Large intestine (tissue), 3 donors: ENCODE measurements at regions not wholly inside any gene's neighbourhood (a gene's known extent, or its start where the extent isn't known, plus 50 kb on each side); places are given as distances from the start of the nearest gene placed in this dataset.

Source experiments
- DNase-seq, 2 donors: peaks; one replicate each; pipeline versions ENCODE4 v3.0.0 to v3.0.0-alpha.2; 2013
- H3K27ac ChIP-seq: one replicate; pipeline ENCODE4 v1.5.1; 2013; ENCODE audit warnings: low read length
- H3K27me3 ChIP-seq: 2 replicates; pipeline ENCODE4 v1.6.1; 2013; ENCODE audit warnings: low read length; ENCODE audit not compliant: control insufficient read depth, insufficient read depth
- H3K36me3 ChIP-seq: 2 replicates; pipeline ENCODE4 v1.6.1; 2013; ENCODE audit warnings: low read length; ENCODE audit not compliant: control insufficient read depth, insufficient read depth
- H3K4me1 ChIP-seq: one replicate; pipeline ENCODE4 v1.6.1; 2013; ENCODE audit warnings: low read length; ENCODE audit not compliant: control insufficient read depth, insufficient read depth
- H3K4me3 ChIP-seq: one replicate; pipeline ENCODE4 v1.5.1; 2013; ENCODE audit warnings: low read length
- H3K9me3 ChIP-seq: one replicate; pipeline ENCODE4 v1.6.1; 2013; ENCODE audit warnings: mild to moderate bottlenecking, low read depth, low read length, moderate library complexity; ENCODE audit not compliant: control insufficient read depth
- WGBS: methylation state at CpG from one replicate; pipeline ENCODE4 v1.1.5; 2013; ENCODE audit warnings: low lambda C conversion rate; ENCODE audit not compliant: insufficient coverage; 5-methylcytosine and 5-hydroxymethylcytosine counted together

DNA sequence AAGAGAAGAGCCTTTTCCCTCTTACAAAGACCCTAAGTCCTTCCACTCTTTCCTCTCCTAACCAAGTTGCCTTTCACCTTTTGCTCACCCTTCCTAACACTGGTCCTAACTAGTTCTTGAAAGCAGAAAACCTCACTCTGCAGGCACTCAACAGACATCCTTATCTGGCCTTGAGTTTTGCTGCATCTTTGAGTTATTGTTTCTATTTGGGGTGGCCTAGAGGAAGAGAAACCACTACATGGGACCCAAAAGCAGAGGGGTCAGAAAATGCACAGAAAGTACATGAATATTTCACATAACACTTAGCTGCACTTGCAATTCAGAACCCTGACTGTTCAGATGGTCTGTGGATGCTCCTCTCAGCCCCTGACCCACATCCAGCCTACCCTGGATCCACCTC, 178.3 kb upstream of the SYT6 start:
- no peak overlapping the region for H3K27ac ChIP-seq
- H3K9me3 ChIP-seq: no peaks in the 10 kb centered on the region
- H3K36me3 ChIP-seq: no peaks in the 10 kb centered on the region
- H3K27me3 ChIP-seq: peaks cover 20% of the 10 kb centered on the region
- H3K4me3 ChIP-seq: no peak overlapping the region
- DNase-seq: no peak
- H3K4me1 ChIP-seq: no peaks in the 10 kb centered on the region

GRCh38 chr1:114330451-114330983, 176.8 kb upstream of the SYT6 start:
- WGBS: no CpG with 5 or more reads among the region's 4 CpGs

GRCh38 chr1:114328361-114328904, 174.8 kb upstream of the SYT6 start:
- Histone ChIP-seq H3K27ac (no peak overlapping the region), H3K4me1 (no peaks in the 10 kb centered on the region), H3K4me3 (no peak overlapping the region), H3K27me3 (peaks cover 15% of the 10 kb centered on the region), H3K36me3 (no peaks in the 10 kb centered on the region), H3K9me3 (no peaks in the 10 kb centered on the region)
- DNase-seq: no peak
- WGBS: no CpG with 5 or more reads among the region's 7 CpGs

More at GRCh38 chr1:114330451-114330983, 176.8 kb upstream of the SYT6 start:
- Histone ChIP-seq H3K27ac (no peak overlapping the region), H3K36me3 (no peaks in the 10 kb centered on the region), H3K4me3 (no peak overlapping the region), H3K4me1 (no peaks in the 10 kb centered on the region), H3K9me3 (no peaks in the 10 kb centered on the region), H3K27me3 (peaks cover 20% of the 10 kb centered on the region)
- DNase-seq: no peak

DNA sequence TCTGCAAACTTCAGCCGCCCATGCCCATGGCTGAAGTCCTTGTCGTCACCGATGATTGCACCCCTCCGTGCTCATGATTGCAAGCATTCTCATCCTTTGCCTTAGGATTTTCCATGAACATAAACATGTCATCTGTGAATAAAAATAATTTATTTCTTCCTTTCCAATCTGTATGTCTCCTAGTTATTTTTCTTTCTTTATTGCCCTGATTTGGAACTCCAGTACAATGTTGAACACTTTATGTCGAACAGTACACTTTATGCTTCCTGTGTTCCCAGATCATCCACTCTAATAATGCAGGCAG, 170.9 kb upstream of the SYT6 start:
- WGBS: 83% methylated on average over 4 of the region's 5 CpGs
- Histone ChIP-seq H3K9me3 (no peaks in the 10 kb centered on the region), H3K27me3 (peaks cover 5% of the 10 kb centered on the region), H3K27ac (no peak overlapping the region), H3K4me3 (no peak overlapping the region), H3K36me3 (no peaks in the 10 kb centered on the region), H3K4me1 (no peaks in the 10 kb centered on the region)
- DNase-seq: no peak

GRCh38 chr1:114323959-114324661, 170.4 kb upstream of the SYT6 start:
- peaks cover 5% of the 10 kb centered on the region for H3K27me3 ChIP-seq
- H3K4me1 ChIP-seq: no peaks in the 10 kb centered on the region
- no peaks in the 10 kb centered on the region for H3K36me3 ChIP-seq
- H3K27ac ChIP-seq: no peak overlapping the region
- H3K9me3 ChIP-seq: no peaks in the 10 kb centered on the region
- 82% methylated on average over 2 of the region's 15 CpGs for WGBS
- H3K4me3 ChIP-seq: no peak overlapping the region
- DNase-seq: no peak

DNA sequence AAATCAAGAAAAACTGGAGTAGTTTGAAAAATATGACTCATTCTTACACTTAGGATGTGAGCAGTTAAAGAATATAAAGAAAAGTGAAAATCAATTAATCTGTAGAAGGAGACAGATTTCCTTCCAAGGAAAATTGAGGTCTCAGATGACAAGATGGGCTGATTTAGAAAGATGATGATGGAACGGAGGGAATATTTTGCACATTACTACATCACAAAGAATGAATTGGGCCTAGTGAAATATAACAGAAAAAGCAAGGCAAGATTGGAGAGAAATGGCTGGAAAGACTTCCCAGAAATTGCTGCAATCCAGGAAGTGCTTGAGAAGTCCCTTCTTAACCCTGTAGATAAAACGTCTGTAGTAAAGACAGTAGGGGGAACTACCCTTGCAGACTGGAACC, 169.1 kb upstream of the SYT6 start:
- no peak overlapping the region for H3K4me3 ChIP-seq
- no peaks in the 10 kb centered on the region for H3K27me3 ChIP-seq
- DNase-seq: no peak
- no peak overlapping the region for H3K27ac ChIP-seq
- H3K4me1 ChIP-seq: no peaks in the 10 kb centered on the region
- 80% methylated on average over 2 of the region's 2 CpGs for WGBS
- no peaks in the 10 kb centered on the region for H3K9me3 ChIP-seq
- H3K36me3 ChIP-seq: no peaks in the 10 kb centered on the region

GRCh38 chr1:114322207-114322606, 168.5 kb upstream of the SYT6 start:
- H3K4me1 ChIP-seq: no peaks in the 10 kb centered on the region
- H3K9me3 ChIP-seq: no peaks in the 10 kb centered on the region
- WGBS: no CpG with 5 or more reads among the region's 3 CpGs
- no peak for DNase-seq
- no peaks in the 10 kb centered on the region for H3K27me3 ChIP-seq
- no peak overlapping the region for H3K4me3 ChIP-seq
- no peaks in the 10 kb centered on the region for H3K36me3 ChIP-seq
- no peak overlapping the region for H3K27ac ChIP-seq

DNA sequence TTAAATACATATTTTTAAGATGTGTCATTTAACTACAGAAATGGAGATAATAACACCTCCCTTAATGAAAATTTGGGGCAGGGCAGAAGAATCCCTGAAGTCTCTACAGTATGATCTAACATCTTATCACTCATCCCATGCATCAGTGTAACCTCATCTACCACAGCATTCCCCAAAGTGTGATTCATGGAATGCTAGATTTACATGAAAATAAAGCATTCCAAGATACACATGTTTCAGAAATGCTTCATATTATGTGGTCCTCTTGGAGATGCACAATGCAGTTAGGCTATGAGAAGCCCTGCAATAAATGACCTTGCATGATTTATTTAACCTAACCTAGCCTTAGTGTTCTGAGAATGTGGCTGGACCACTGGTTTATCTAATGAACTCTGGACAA, 166.9 kb upstream of the SYT6 start:
- no peaks in the 10 kb centered on the region for H3K9me3 ChIP-seq
- H3K4me1 ChIP-seq: no peaks in the 10 kb centered on the region
- H3K36me3 ChIP-seq: no peaks in the 10 kb centered on the region
- no peak overlapping the region for H3K4me3 ChIP-seq
- H3K27ac ChIP-seq: no peak overlapping the region
- H3K27me3 ChIP-seq: no peaks in the 10 kb centered on the region
- DNase-seq: no peak

GRCh38 chr1:114319418-114319817, 165.7 kb upstream of the SYT6 start:
- no peak overlapping the region for H3K27ac ChIP-seq
- no peaks in the 10 kb centered on the region for H3K4me1 ChIP-seq
- no peaks in the 10 kb centered on the region for H3K36me3 ChIP-seq
- no peak for DNase-seq
- no peaks in the 10 kb centered on the region for H3K9me3 ChIP-seq
- no CpG with 5 or more reads among the region's 3 CpGs for WGBS
- H3K27me3 ChIP-seq: no peaks in the 10 kb centered on the region
- H3K4me3 ChIP-seq: no peak overlapping the region

DNA sequence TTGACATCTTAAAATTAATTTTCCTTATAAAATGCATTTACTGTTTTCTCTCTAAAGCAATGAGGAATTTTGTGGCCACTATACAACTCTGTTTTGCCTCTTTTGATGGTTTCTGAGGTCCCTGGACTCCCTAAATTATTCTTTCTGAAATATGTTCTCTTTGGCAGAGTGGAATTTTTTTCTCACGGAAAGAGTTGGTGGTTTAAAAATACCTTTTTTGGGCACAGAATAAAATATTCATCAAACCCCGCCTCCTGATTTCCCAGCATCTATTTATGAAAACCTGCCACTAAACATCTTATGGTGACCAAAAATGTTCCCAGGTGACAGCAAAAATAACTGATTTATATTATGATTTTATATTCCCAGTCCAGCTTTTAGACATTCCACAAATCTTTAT, 165.3 kb upstream of the SYT6 start:
- H3K9me3 ChIP-seq: no peaks in the 10 kb centered on the region
- no peaks in the 10 kb centered on the region for H3K36me3 ChIP-seq
- no peak overlapping the region for H3K4me3 ChIP-seq
- no peaks in the 10 kb centered on the region for H3K4me1 ChIP-seq
- WGBS: no CpG with 5 or more reads among the region's 2 CpGs
- no peaks in the 10 kb centered on the region for H3K27me3 ChIP-seq
- H3K27ac ChIP-seq: no peak overlapping the region
- no peak for DNase-seq

DNA sequence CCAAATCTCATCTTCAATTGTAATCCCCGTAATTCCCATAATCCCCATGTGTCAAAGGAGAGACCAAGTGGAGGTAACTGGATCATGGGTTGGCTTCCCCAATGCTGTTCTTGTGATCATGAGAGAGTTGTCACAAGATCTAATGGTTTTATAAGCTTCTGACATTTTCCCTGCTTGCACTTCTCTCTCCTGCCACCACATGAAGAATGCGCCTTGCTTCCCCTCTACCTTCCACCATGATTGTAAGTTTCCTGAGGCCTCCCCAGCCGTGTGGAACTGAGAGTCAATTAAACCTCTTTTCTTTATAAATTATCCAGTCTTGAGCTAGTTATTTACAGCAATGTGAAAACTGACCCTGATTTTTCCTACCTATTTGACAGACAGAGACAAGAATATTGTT, 162.5 kb upstream of the SYT6 start:
- H3K4me3 ChIP-seq: no peak overlapping the region
- no peaks in the 10 kb centered on the region for H3K9me3 ChIP-seq
- H3K27ac ChIP-seq: no peak overlapping the region
- no peaks in the 10 kb centered on the region for H3K36me3 ChIP-seq
- no peaks in the 10 kb centered on the region for H3K27me3 ChIP-seq
- no peaks in the 10 kb centered on the region for H3K4me1 ChIP-seq
- no peak for DNase-seq
- WGBS: no CpG with 5 or more reads among the region's 3 CpGs
